Epithelial cell of esophagus (primary cell): ENCODE measurements at regions not wholly inside any gene's neighbourhood (a gene's known extent, or its start where the extent isn't known, plus 50 kb on each side); places are given as distances from the start of the nearest gene placed in this dataset.

Source experiments
- DNase-seq: peaks from one replicate; pipeline ENCODE4 v3.0.0; 2010; ENCODE audit warnings: low read depth
- H3K4me3 ChIP-seq: 2 replicates; pipeline ENCODE4 v1.5.1; 2011; ENCODE audit warnings: mild to moderate bottlenecking, low read length, control low read depth
- TF ChIP-seq, protein P1 (sequence below): IDR thresholded peaks from 2 replicates; pipeline ENCODE4 v1.5.1; 2011; ENCODE audit warnings: low read depth, mild to moderate bottlenecking, low read length, control low read depth, inconsistent platforms; ENCODE audit not compliant: insufficient read depth; ENCODE audit errors: missing control alignments

- TF ChIP-seq, protein P1, sequence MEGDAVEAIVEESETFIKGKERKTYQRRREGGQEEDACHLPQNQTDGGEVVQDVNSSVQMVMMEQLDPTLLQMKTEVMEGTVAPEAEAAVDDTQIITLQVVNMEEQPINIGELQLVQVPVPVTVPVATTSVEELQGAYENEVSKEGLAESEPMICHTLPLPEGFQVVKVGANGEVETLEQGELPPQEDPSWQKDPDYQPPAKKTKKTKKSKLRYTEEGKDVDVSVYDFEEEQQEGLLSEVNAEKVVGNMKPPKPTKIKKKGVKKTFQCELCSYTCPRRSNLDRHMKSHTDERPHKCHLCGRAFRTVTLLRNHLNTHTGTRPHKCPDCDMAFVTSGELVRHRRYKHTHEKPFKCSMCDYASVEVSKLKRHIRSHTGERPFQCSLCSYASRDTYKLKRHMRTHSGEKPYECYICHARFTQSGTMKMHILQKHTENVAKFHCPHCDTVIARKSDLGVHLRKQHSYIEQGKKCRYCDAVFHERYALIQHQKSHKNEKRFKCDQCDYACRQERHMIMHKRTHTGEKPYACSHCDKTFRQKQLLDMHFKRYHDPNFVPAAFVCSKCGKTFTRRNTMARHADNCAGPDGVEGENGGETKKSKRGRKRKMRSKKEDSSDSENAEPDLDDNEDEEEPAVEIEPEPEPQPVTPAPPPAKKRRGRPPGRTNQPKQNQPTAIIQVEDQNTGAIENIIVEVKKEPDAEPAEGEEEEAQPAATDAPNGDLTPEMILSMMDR = no peak
- DNase-seq = no peak
- no peak overlapping the region for H3K4me3 ChIP-seq
Observed at GRCh38 chr6:165961233-165961632, 206.4 kb downstream of the TBXT start.

GRCh38 chr6:165960695-165961094, 207.0 kb downstream of the TBXT start:
- no peak overlapping the region for H3K4me3 ChIP-seq
- DNase-seq = no peak
- TF ChIP-seq, protein P1 = no peak

DNA sequence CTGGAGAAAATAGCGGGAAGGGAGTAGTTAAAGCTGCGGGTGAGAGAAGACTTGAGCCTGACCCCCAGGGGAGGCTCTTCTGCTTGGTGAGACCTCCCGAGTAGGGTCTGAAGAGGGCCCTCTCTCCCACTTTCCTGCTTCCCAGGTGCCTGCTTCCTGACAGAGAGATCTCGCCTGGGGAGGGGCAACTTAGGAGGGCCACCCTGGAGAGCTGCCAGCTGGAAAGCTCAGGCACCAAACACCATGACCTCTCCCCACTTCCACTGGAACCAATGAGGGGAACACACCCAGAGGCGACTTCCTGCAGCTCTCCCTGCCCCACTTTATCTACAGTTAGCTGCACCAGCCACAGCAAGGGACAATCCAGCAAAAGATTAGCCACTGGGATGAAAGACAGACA, 208.0 kb downstream of the TBXT start:
- no peak for DNase-seq
- TF ChIP-seq, protein P1 = no peak
- H3K4me3 ChIP-seq = no peak overlapping the region

DNA sequence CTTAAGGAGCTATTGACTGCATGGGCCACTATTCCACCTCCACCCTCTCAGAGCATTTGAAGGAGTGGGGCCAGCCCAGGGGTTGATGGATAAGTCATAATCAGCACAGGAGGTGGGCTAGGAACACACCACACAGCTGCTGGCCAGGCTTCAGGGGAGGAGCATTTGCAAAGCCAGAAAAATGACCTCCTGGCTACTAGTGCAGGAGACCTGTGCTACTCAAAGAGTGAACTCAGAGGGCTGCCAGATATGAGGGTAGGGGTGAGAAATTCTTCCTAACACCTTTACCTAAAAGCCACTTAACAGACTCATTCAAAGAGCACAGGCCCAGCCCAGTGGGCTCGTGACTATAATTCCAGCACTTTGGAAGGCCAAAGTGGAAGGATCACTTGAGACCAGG, 210.8 kb downstream of the TBXT start:
- no peak for DNase-seq
- TF ChIP-seq, protein P1 = no peak
- H3K4me3 ChIP-seq = no peak overlapping the region

- no peak for DNase-seq
- H3K4me3 ChIP-seq = no peak overlapping the region
- TF ChIP-seq, protein P1 = no peak
Observed at GRCh38 chr6:165952514-165952913, 215.1 kb downstream of the TBXT start.

DNA sequence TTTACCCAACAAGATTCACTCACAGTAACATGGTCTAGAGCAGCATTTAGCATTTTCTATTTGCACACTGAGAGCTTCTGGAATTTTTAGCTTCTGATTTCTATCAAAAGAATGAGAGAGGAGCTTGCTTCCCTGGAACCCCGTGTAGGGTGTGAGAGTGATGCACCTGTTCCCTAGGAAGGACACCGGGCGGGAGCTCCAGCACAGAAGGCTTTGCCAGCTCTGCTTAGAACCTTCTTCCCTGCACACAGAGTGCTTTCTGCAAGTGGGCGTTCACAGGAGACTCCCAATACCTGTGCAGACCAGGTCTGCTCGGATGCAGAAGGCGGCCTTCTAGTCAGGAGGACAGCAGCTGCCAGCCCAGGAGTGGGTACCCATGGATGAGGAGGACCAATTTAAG, 217.3 kb downstream of the TBXT start:
- TF ChIP-seq, protein P1 = no peak
- no peak overlapping the region for H3K4me3 ChIP-seq
- no peak for DNase-seq

DNA sequence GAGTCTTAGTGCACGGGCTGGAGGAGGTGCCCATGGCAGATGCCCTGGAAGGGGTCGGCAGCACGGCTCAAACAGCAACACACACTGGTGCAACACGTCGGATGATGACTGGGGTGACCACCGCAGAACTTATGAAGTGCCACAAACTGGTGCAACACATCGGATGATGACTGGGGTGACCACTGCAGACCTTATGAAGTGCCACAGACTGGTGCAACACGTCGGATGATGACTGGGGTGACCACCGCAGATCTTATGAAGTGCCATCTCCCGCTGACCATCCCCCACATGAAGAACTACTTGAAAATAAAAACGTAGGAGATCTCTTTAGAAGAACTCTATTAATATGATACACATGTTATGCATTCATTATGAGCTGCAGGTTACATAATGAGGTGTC, 218.3 kb downstream of the TBXT start:
- no peak for DNase-seq
- H3K4me3 ChIP-seq = no peak overlapping the region
- TF ChIP-seq, protein P1 = no peak
